ENCODE measurements at regions not wholly inside any gene's neighbourhood (a gene's known extent, or its start where the extent isn't known, plus 50 kb on each side); places are given as distances from the start of the nearest gene placed in this dataset.

GRCh38 chrX:34881671-34882070, 60.9 kb upstream of the FAM47B start:
- Histone ChIP-seq H3K36me3 (replicated peaks) (no peaks in the 10 kb centered on the region), H3K4me1 (no peaks in the 10 kb centered on the region), H3K9me3 (no peaks in the 10 kb centered on the region), H3K27me3 (ENCODE audit: low read depth) (no peaks in the 10 kb centered on the region), H3K4me3 (no peak overlapping the region)
- in situ Hi-C loops (cut with MboI; ENCODE audit: low sequenced_read_pairs) = no loop called here
- no peak for DNase-seq (ENCODE audit: low spot score in 2 of 2)

- no peak overlapping the region for H3K4me3 ChIP-seq
- DNase-seq (ENCODE audit: low spot score in 2 of 2) = no peak
- in situ Hi-C loops (cut with MboI; ENCODE audit: low sequenced_read_pairs) = no loop called here
These were observed 57.8 kb upstream of the FAM47B start for GRCh38 chrX:34884817-34885216.

GRCh38 chrX:34886011-34886410, 56.6 kb upstream of the FAM47B start:
- H3K27me3 ChIP-seq (ENCODE audit: low read depth) = no peaks in the 10 kb centered on the region
- no peaks in the 10 kb centered on the region for H3K36me3 ChIP-seq (replicated peaks)
- no peaks in the 10 kb centered on the region for H3K9me3 ChIP-seq
- H3K4me1 ChIP-seq = no peaks in the 10 kb centered on the region
- DNase-seq (ENCODE audit: low spot score in 2 of 2) = no peak
- no peak overlapping the region for H3K4me3 ChIP-seq
- in situ Hi-C loops (cut with MboI; ENCODE audit: low sequenced_read_pairs) = no loop called here

More at GRCh38 chrX:34884817-34885216, 57.8 kb upstream of the FAM47B start:
- no peaks in the 10 kb centered on the region for H3K9me3 ChIP-seq
- no peaks in the 10 kb centered on the region for H3K27me3 ChIP-seq (ENCODE audit: low read depth)
- no peaks in the 10 kb centered on the region for H3K36me3 ChIP-seq (replicated peaks)
- H3K4me1 ChIP-seq = no peaks in the 10 kb centered on the region

- in situ Hi-C loops (cut with MboI; ENCODE audit: low sequenced_read_pairs) = no loop called here
- no peaks in the 10 kb centered on the region for H3K4me1 ChIP-seq
These were observed 51.2 kb upstream of the FAM47B start for GRCh38 chrX:34891391-34891790.

More at GRCh38 chrX:34891391-34891790, 51.2 kb upstream of the FAM47B start:
- H3K27me3 ChIP-seq (ENCODE audit: low read depth) = no peaks in the 10 kb centered on the region
- no peaks in the 10 kb centered on the region for H3K36me3 ChIP-seq (replicated peaks)
- no peak overlapping the region for H3K4me3 ChIP-seq
- H3K9me3 ChIP-seq = no peaks in the 10 kb centered on the region
- DNase-seq (ENCODE audit: low spot score in 2 of 2) = no peak
